GM12865 (cell line): ENCODE measurements at regions not wholly inside any gene's neighbourhood (a gene's known extent, or its start where the extent isn't known, plus 50 kb on each side); places are given as distances from the start of the nearest gene placed in this dataset.

ENCODE experiments used
- DNase-seq: peaks from one replicate; pipeline ENCODE4 v3.0.0; 2010; ENCODE audit warnings: low read depth
- H3K4me3 ChIP-seq: 2 replicates; pipeline ENCODE4 v1.5.1; 2011; ENCODE audit warnings: mild to moderate bottlenecking, low read depth, low read length, control low read depth
- CTCF ChIP-seq: IDR thresholded peaks from 2 replicates; pipeline ENCODE4 v1.5.1; 2011; ENCODE audit warnings: low read length, control low read depth, low read depth, inconsistent platforms; ENCODE audit not compliant: insufficient read depth; ENCODE audit errors: missing control alignments

- TF ChIP-seq CTCF: no peak
- no peak overlapping the region for H3K4me3 ChIP-seq
Measured at GRCh38 chr5:57693488-57694305, 211.1 kb upstream of the ACTBL2 start.

GRCh38 chr5:57692582-57693487 lies 210.2 kb upstream of the ACTBL2 start:
- peak; percentile 8 for DNase-seq
- no peak for TF ChIP-seq CTCF
- no peak overlapping the region for H3K4me3 ChIP-seq

More at GRCh38 chr5:57693488-57694305, 211.1 kb upstream of the ACTBL2 start:
- no peak for DNase-seq

- H3K4me3 ChIP-seq: no peak overlapping the region
- no peak for DNase-seq
- no peak for TF ChIP-seq CTCF
Measured at GRCh38 chr5:57690724-57691123, 208.1 kb upstream of the ACTBL2 start.

- no peak for DNase-seq
- H3K4me3 ChIP-seq: no peak overlapping the region
- TF ChIP-seq CTCF: no peak
Measured at GRCh38 chr5:57687596-57687995, 205.0 kb upstream of the ACTBL2 start.

- no peak overlapping the region for H3K4me3 ChIP-seq
- DNase-seq: no peak
- TF ChIP-seq CTCF: no peak
Measured at GRCh38 chr5:57685516-57686255, 203.1 kb upstream of the ACTBL2 start.

- DNase-seq: no peak
- no peak for TF ChIP-seq CTCF
- H3K4me3 ChIP-seq: no peak overlapping the region
Measured at GRCh38 chr5:57684299-57684702, 201.7 kb upstream of the ACTBL2 start.
